DOHH2 (cell line): ENCODE measurements at regions not wholly inside any gene's neighbourhood (a gene's known extent, or its start where the extent isn't known, plus 50 kb on each side); places are given as distances from the start of the nearest gene placed in this dataset.

Experiments used
- H3F3A ChIP-seq: fragments of 200-600 bp; sonication (generic), shearing (Covaris generic); 2 replicates; pipeline ENCODE4 v1.6.0; 2016; ENCODE audit warnings: antibody characterized with exemption, mild to moderate bottlenecking; ENCODE audit not compliant: control insufficient read depth, insufficient read depth
- H3K27ac ChIP-seq: fragments of 200-600 bp; sonication (generic); 2 replicates; pipeline ENCODE4 v1.5.1; 2014; ENCODE audit warnings: low read depth, mild to moderate bottlenecking, low read length, moderate library complexity
- H3K27me3 ChIP-seq: fragments of 200-600 bp; sonication (generic); 2 replicates; pipeline ENCODE4 v1.6.1; 2014; ENCODE audit warnings: mild to moderate bottlenecking, low read length, mixed read lengths; ENCODE audit not compliant: control insufficient read depth
- H3K36me3 ChIP-seq: fragments of 200-600 bp; sonication (generic); 2 replicates; pipeline ENCODE4 v1.6.1; 2014; ENCODE audit warnings: mild to moderate bottlenecking, low read length, moderate library complexity, mixed read lengths; ENCODE audit not compliant: control insufficient read depth
- H3K4me1 ChIP-seq: fragments of 200-600 bp; sonication (generic); 2 replicates; pipeline ENCODE4 v1.6.1; 2014; ENCODE audit warnings: mild to moderate bottlenecking, low read length, mixed read lengths; ENCODE audit not compliant: control insufficient read depth
- H3K4me2 ChIP-seq: fragments of 200-600 bp; sonication (generic); 2 replicates; pipeline ENCODE4 v1.6.0; 2014; ENCODE audit warnings: mild to moderate bottlenecking, low read length, moderate library complexity
- H3K4me3 ChIP-seq: fragments of 200-600 bp; sonication (generic); 2 replicates; pipeline ENCODE4 v1.5.1; 2014; ENCODE audit warnings: mild to moderate bottlenecking, low read length, mixed read lengths
- H3K79me2 ChIP-seq: fragments of 200-600 bp; sonication (generic); 2 replicates; pipeline ENCODE4 v1.6.1; 2014; ENCODE audit warnings: mild to moderate bottlenecking, low read length, mixed read lengths; ENCODE audit not compliant: control insufficient read depth
- H3K9me2 ChIP-seq: fragments of 200-600 bp; sonication (generic); replicated peaks from 2 replicates; pipeline ENCODE4 v1.6.1; 2014; ENCODE audit warnings: mild to moderate bottlenecking, low read length, mixed read lengths; ENCODE audit not compliant: control insufficient read depth
- H3K9me3 ChIP-seq: fragments of 200-600 bp; sonication (generic); 2 replicates; pipeline ENCODE4 v1.6.1; 2014; ENCODE audit warnings: antibody characterized with exemption, low read length, mixed read lengths; ENCODE audit not compliant: control insufficient read depth, insufficient read depth
- H4K20me1 ChIP-seq: fragments of 200-600 bp; sonication (generic); 2 replicates; pipeline ENCODE4 v1.6.0; 2014; ENCODE audit warnings: low read depth, mild to moderate bottlenecking, antibody characterized with exemption, low read length, moderate library complexity; ENCODE audit not compliant: control insufficient read depth, insufficient read depth
- CTCF ChIP-seq: fragments of 200-600 bp; sonication (generic); IDR thresholded peaks from one replicate; pipeline ENCODE4 v1.5.1; 2014; ENCODE audit warnings: antibody characterized with exemption, mild to moderate bottlenecking, low read depth, low read length; ENCODE audit not compliant: poor library complexity, severe bottlenecking
- EZH2phosphoT487 ChIP-seq: fragments of 200-600 bp; sonication (generic); IDR thresholded peaks from 2 replicates; pipeline ENCODE4 v1.6.1; 2017; ENCODE audit warnings: borderline replicate concordance, mild to moderate bottlenecking, antibody characterized with exemption, low read length, moderate library complexity, mixed read lengths

- no peak overlapping the region for H3K27ac ChIP-seq
- H3K27me3 ChIP-seq: no peaks in the 10 kb centered on the region
- no peaks in the 10 kb centered on the region for H3K9me3 ChIP-seq
- H3K36me3 ChIP-seq: no peaks in the 10 kb centered on the region
- no peaks in the 10 kb centered on the region for H3K79me2 ChIP-seq
- H3K4me3 ChIP-seq: no peak overlapping the region
- no peaks in the 10 kb centered on the region for H3F3A ChIP-seq
- no peak for TF ChIP-seq CTCF
- TF ChIP-seq EZH2phosphoT487: no peak
- H3K4me1 ChIP-seq: no peaks in the 10 kb centered on the region
- H4K20me1 ChIP-seq: no peaks in the 10 kb centered on the region
- no peak overlapping the region for H3K4me2 ChIP-seq
- no peaks in the 10 kb centered on the region for H3K9me2 ChIP-seq
Measured at GRCh38 chr17:72345088-72345487, 224.3 kb downstream of the SOX9 start.

DNA sequence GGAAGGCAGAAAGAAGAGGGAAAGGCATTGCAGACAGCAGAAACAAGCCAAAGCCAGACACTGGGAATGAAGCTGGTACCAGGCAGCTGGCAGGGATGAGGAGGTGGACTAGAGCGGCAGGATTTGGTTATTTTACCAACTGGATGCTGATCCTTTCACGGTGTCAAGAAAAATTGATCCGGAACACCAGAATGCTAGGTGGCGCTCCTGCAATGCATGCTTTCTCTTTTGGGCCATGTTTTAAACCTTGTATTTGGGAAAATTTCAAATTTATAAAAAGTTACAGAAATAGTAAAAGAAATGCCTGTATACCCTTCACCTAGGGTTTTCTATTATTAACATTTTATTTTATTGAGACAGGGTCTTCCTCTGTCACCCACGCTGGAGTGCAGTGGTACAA, 224.7 kb downstream of the SOX9 start:
- H3K27ac ChIP-seq: no peak overlapping the region
- no peaks in the 10 kb centered on the region for H3K79me2 ChIP-seq
- no peaks in the 10 kb centered on the region for H3K9me3 ChIP-seq
- H3F3A ChIP-seq: no peaks in the 10 kb centered on the region
- TF ChIP-seq EZH2phosphoT487 (no peak), CTCF (no peak)
- H4K20me1 ChIP-seq: no peaks in the 10 kb centered on the region
- H3K27me3 ChIP-seq: no peaks in the 10 kb centered on the region
- H3K4me1 ChIP-seq: no peaks in the 10 kb centered on the region
- no peaks in the 10 kb centered on the region for H3K9me2 ChIP-seq
- H3K36me3 ChIP-seq: no peaks in the 10 kb centered on the region
- H3K4me2 ChIP-seq: no peak overlapping the region
- no peak overlapping the region for H3K4me3 ChIP-seq

DNA sequence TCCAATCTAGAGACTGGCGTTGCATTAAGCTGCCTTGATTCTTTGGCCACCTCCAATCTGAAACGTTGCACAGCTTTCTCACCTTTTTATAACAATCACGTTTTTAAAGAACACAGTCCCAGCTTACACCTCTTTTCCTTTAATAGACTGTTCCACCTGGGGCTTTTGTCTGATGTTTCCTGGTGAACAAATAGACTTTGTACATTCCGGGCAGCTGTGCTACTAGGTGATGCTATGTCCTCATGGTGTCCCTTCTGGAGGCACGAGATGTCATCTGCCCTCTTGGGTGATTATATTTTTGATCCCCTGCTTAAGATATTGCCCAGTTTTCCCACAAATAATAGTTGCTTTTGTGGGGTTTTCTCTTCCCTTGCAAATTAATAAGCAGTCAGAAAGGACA, 225.5 kb downstream of the SOX9 start:
- no peaks in the 10 kb centered on the region for H3K27me3 ChIP-seq
- no peak overlapping the region for H3K4me3 ChIP-seq
- no peaks in the 10 kb centered on the region for H4K20me1 ChIP-seq
- H3K36me3 ChIP-seq: no peaks in the 10 kb centered on the region
- H3K4me2 ChIP-seq: no peak overlapping the region
- H3F3A ChIP-seq: no peaks in the 10 kb centered on the region
- no peak overlapping the region for H3K27ac ChIP-seq
- TF ChIP-seq CTCF: no peak
- TF ChIP-seq EZH2phosphoT487: no peak
- H3K9me3 ChIP-seq: no peaks in the 10 kb centered on the region
- H3K4me1 ChIP-seq: no peaks in the 10 kb centered on the region
- H3K79me2 ChIP-seq: no peaks in the 10 kb centered on the region
- no peaks in the 10 kb centered on the region for H3K9me2 ChIP-seq

DNA sequence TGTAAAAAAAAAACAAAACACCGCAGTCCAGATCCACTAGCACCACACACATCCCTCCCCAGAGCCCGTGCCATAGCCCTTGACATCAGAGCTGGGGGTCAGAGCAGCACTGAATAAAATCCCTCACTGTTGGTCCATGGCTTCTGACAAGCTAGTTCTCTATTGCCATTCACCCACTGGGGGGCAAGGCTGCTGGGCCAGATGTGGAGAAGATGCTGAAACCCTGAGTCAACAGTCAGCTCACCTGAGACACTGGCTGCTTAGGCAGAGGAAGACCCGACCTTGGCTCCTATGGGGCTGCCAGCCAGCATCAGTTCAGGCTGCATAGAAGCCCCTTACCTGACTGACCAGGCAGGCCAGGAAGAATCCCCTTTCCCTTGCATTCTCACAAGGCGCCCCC, 228.2 kb downstream of the SOX9 start:
- Histone ChIP-seq H3K4me3 (no peak overlapping the region), H3K4me1 (no peaks in the 10 kb centered on the region), H3K79me2 (no peaks in the 10 kb centered on the region), H3K9me2 (no peaks in the 10 kb centered on the region), H3K27ac (no peak overlapping the region), H3K27me3 (no peaks in the 10 kb centered on the region), H3K4me2 (no peak overlapping the region), H3F3A (no peaks in the 10 kb centered on the region), H3K36me3 (no peaks in the 10 kb centered on the region), H3K9me3 (no peaks in the 10 kb centered on the region), H4K20me1 (no peaks in the 10 kb centered on the region)
- TF ChIP-seq CTCF (no peak), EZH2phosphoT487 (no peak)
